Calu3 (cell line): ENCODE measurements at regions not wholly inside any gene's neighbourhood (a gene's known extent, or its start where the extent isn't known, plus 50 kb on each side); places are given as distances from the start of the nearest gene placed in this dataset.
"Not testable (repeated sequence)": the region's sequence is repeated elsewhere in the genome, so short reads cannot be mapped to it uniquely, and the experiment has no call there.

Experiments used
- BruUV-seq: library from RNA; stranded (reverse); fragments of 400-500 nt; replicated peaks from 2 replicates; lab custom pipeline; 2021; lab: Mats Ljungman, UMichigan
- CTCF ChIA-PET: fragments of 300-600 bp; sonication (Branson Sonifier 250); formaldehyde crosslinking; loops from one replicate; lab custom pipeline; 2022; ENCODE audit warnings: antibody characterized with exemption; lab: Charles Lee
- DNase-seq: peaks from one replicate; pipeline ENCODE4 v3.0.0; 2022
- H3K27ac Mint-ChIP-seq: one replicate; pipeline ENCODE4 v1.8.0; 2022; ENCODE audit warnings: mixed read lengths; ENCODE audit not compliant: unreplicated experiment
- H3K27me3 Mint-ChIP-seq: one replicate; pipeline ENCODE4 v1.8.0; 2022; ENCODE audit warnings: mixed read lengths; ENCODE audit not compliant: unreplicated experiment
- H3K36me3 Mint-ChIP-seq: one replicate; pipeline ENCODE4 v1.8.0; 2022; ENCODE audit warnings: mild to moderate bottlenecking, moderate library complexity, mixed read lengths; ENCODE audit not compliant: insufficient read depth, unreplicated experiment
- H3K4me1 Mint-ChIP-seq: one replicate; pipeline ENCODE4 v1.8.0; 2022; ENCODE audit warnings: mild to moderate bottlenecking, low read depth, mixed read lengths; ENCODE audit not compliant: unreplicated experiment
- H3K4me3 Mint-ChIP-seq: one replicate; pipeline ENCODE4 v1.8.0; 2022; ENCODE audit warnings: mild to moderate bottlenecking, low read depth, moderate library complexity, mixed read lengths; ENCODE audit not compliant: unreplicated experiment
- H3K9me3 Mint-ChIP-seq: one replicate; pipeline ENCODE4 v1.8.0; 2022; ENCODE audit warnings: low read depth, mixed read lengths; ENCODE audit not compliant: unreplicated experiment
- intact Hi-C: fragments of 100-400 bp; cut with micrococcal nuclease; formaldehyde crosslinking; loops from one replicate; pipeline ENCODE4 v1.10.0; 2022; ENCODE audit not compliant: unreplicated experiment
- TF ChIP-seq, protein P1 (sequence below): fragments of 200-600 bp; IDR thresholded peaks from one replicate; pipeline ENCODE4 v1.8.0; 2022; ENCODE audit warnings: antibody characterized with exemption; ENCODE audit not compliant: unreplicated experiment

DNA sequence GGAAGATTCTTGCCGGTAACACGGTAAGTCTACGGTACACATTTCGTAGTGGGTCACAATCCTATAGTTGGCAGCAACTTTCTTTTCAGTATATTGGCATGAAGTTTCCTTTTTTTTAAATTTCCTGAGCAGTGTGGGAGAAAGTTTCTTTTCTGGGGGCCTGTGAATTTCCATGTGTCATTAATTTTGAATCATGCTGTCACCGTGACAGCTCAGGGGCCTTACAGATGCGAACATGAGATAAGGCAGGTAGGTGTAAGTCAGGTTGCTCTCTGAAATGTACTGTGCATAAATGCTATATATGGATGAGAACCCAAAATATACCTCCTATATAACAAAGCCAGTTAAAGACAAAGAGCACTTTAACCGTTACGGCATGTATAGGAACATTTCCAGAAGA, 65.4 kb upstream of the SEM1 start:
- Mint-ChIP-seq H3K4me3 (no peak overlapping the region), H3K36me3 (no peaks in the 10 kb centered on the region), H3K9me3 (no peaks in the 10 kb centered on the region), H3K27ac (no peak overlapping the region), H3K27me3 (peaks cover 26% of the 10 kb centered on the region), H3K4me1 (no peaks in the 10 kb centered on the region)
- intact Hi-C loops, result no loop called here
- TF ChIP-seq, protein P1, sequence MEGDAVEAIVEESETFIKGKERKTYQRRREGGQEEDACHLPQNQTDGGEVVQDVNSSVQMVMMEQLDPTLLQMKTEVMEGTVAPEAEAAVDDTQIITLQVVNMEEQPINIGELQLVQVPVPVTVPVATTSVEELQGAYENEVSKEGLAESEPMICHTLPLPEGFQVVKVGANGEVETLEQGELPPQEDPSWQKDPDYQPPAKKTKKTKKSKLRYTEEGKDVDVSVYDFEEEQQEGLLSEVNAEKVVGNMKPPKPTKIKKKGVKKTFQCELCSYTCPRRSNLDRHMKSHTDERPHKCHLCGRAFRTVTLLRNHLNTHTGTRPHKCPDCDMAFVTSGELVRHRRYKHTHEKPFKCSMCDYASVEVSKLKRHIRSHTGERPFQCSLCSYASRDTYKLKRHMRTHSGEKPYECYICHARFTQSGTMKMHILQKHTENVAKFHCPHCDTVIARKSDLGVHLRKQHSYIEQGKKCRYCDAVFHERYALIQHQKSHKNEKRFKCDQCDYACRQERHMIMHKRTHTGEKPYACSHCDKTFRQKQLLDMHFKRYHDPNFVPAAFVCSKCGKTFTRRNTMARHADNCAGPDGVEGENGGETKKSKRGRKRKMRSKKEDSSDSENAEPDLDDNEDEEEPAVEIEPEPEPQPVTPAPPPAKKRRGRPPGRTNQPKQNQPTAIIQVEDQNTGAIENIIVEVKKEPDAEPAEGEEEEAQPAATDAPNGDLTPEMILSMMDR, result no peak
- BruUV-seq, result no TSS peak
- no peak for DNase-seq
- CTCF ChIA-PET, result no interaction called here

DNA sequence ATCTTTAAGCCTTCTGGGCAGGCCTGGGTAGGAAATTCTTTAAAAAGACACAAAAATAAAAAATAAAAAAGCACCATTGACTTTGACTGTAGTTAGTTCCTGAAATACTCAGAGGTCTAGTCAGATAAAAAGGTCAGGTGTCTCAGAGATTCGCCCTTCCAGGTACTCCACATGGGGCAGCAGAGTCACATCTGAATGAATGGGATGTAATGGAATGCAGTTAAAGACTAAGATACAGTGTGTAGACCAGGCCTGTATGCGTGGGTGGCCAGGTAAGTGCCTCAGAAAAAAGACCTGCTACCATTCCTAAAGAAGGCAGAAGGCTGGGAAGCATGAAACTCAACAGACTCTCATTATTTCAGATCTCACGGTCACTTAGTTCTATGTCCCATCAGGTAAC, 68.6 kb upstream of the SEM1 start:
- no peaks in the 10 kb centered on the region for H3K36me3 Mint-ChIP-seq
- CTCF ChIA-PET, result no interaction called here
- no peak overlapping the region for H3K27ac Mint-ChIP-seq
- H3K4me3 Mint-ChIP-seq, result no peak overlapping the region
- H3K27me3 Mint-ChIP-seq, result peaks cover 13% of the 10 kb centered on the region
- TF ChIP-seq, protein P1, result no peak
- intact Hi-C loops, result no loop called here
- no peaks in the 10 kb centered on the region for H3K4me1 Mint-ChIP-seq
- no peaks in the 10 kb centered on the region for H3K9me3 Mint-ChIP-seq
- peak; percentile 1 for DNase-seq
- no TSS peak for BruUV-seq

DNA sequence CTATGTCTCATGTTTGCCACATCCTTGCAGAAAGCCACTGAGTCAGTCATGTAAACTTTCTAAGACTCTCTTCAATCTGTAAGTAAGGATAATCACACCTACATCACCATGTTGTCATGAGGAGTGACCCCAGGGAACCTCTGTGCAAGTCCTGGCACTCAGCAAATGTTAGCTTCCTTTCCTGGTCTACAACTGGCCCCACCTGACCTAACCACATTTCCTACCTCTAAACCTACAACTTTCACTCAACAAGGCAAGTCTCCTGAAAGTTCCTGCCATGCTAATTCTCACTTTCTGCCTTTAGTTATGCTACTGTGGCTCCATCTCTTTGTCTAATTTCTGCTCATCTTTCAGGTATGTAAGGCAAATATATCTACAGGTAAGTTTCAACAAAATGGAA, 72.3 kb upstream of the SEM1 start:
- no peaks in the 10 kb centered on the region for H3K27me3 Mint-ChIP-seq
- H3K4me3 Mint-ChIP-seq, result no peak overlapping the region
- intact Hi-C loops, result no loop called here
- CTCF ChIA-PET, result interaction anchor here (0.6 kb wide), 1 partner anchor 790 kb away, joined by 3 read pairs; no protein-coding TSS in a partner anchor
- no peaks in the 10 kb centered on the region for H3K36me3 Mint-ChIP-seq
- TF ChIP-seq, protein P1, result no peak
- H3K4me1 Mint-ChIP-seq, result no peaks in the 10 kb centered on the region
- no TSS peak for BruUV-seq
- no peak for DNase-seq
- no peak overlapping the region for H3K27ac Mint-ChIP-seq
- H3K9me3 Mint-ChIP-seq, result no peaks in the 10 kb centered on the region

DNA sequence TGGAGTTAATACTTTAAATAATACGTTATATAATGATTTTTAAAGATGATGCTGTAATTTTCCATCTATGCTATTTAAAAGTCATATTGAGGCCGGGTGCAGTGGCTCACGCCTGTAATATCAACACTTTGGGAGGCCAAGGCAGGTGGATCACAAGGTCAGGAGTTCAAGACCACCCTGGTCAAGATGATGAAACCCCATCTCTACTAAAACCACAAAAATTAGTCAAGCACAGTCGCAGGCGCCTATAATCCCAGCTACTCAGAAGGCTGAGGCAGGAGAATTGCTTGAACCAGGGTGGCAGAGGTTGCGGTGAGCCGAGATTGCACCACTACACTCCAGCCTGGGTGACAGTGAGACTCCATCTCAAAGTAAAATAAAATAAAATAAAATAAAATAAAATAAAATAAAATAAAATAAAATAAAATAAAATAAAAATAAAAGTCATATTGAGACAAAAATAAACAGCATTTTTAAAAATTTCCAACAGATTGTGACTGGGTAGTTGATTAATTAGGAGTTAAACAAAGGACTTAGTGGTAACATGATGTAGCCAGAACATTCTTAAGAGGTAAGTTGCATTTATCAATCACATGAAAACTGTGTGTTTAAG, 73.1 kb upstream of the SEM1 start:
- H3K27ac Mint-ChIP-seq, H3K4me3 Mint-ChIP-seq, H3K4me1 Mint-ChIP-seq, H3K27me3 Mint-ChIP-seq, CTCF ChIA-PET, BruUV-seq, intact Hi-C loops, H3K36me3 Mint-ChIP-seq, DNase-seq, H3K9me3 Mint-ChIP-seq: not testable (repeated sequence)

DNA sequence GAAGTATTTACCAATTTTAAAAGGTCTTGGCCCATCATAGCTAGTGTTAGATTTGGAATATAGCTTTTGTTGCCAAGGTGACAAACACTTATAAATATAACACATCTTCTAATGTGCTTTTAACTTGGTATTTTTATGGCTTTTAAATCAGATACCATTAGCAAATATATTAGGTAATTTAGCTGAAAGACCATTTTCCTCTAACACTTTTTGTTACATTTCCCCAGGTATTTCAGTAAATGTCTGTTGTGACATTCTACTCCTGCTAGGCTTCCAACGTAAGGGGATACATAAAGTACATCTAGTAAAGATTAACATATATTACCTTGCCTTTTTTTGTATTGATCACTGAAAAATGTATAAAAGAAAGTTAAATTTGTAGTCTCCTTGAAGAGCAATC, 75.0 kb upstream of the SEM1 start:
- no peak overlapping the region for H3K4me3 Mint-ChIP-seq
- intact Hi-C loops, result no loop called here
- no TSS peak for BruUV-seq
- no peaks in the 10 kb centered on the region for H3K36me3 Mint-ChIP-seq
- no peaks in the 10 kb centered on the region for H3K9me3 Mint-ChIP-seq
- TF ChIP-seq, protein P1, result no peak
- H3K27ac Mint-ChIP-seq, result no peak overlapping the region
- H3K27me3 Mint-ChIP-seq, result no peaks in the 10 kb centered on the region
- no peak for DNase-seq
- no peaks in the 10 kb centered on the region for H3K4me1 Mint-ChIP-seq
- CTCF ChIA-PET, result no interaction called here
